Ureter (tissue), 1 donor: ENCODE measurements at regions not wholly inside any gene's neighbourhood (a gene's known extent, or its start where the extent isn't known, plus 50 kb on each side); places are given as distances from the start of the nearest gene placed in this dataset.

Experiments
- DNase-seq: peaks from one replicate; pipeline ENCODE4 v3.0.0-alpha.2; 2020; ENCODE audit warnings: low spot score
- donor health status: DM: yes; HTN: yes; CAD: no.

GRCh38 chr9:88754886-88755285 is 219.9 kb downstream of the NXNL2 start:
- no peak for DNase-seq

- no peak for DNase-seq
Measured at GRCh38 chr9:88757406-88758010, 222.5 kb downstream of the NXNL2 start.

GRCh38 chr9:88759364-88759763 is 224.4 kb downstream of the NXNL2 start:
- DNase-seq, result no peak

GRCh38 chr9:88766778-88767503 is 224.3 kb upstream of the S1PR3 start:
- DNase-seq, result no peak

GRCh38 chr9:88767504-88767790 is 223.8 kb upstream of the S1PR3 start:
- no peak for DNase-seq

GRCh38 chr9:88772575-88772974 is 218.7 kb upstream of the S1PR3 start:
- no peak for DNase-seq

- no peak for DNase-seq
Measured at GRCh38 chr9:88773126-88773525, 218.1 kb upstream of the S1PR3 start.

- DNase-seq, result no peak
Measured at GRCh38 chr9:88773627-88774244, 217.5 kb upstream of the S1PR3 start.

- DNase-seq, result no peak
Measured at GRCh38 chr9:88775037-88775471, 216.2 kb upstream of the S1PR3 start.

GRCh38 chr9:88775559-88775958 is 215.7 kb upstream of the S1PR3 start:
- no peak for DNase-seq

GRCh38 chr9:88775966-88776365 is 215.3 kb upstream of the S1PR3 start:
- DNase-seq, result no peak

GRCh38 chr9:88776717-88777497 is 214.4 kb upstream of the S1PR3 start:
- DNase-seq, result no peak

GRCh38 chr9:88777498-88778312 is 213.6 kb upstream of the S1PR3 start:
- DNase-seq, result no peak

- no peak for DNase-seq
Measured at GRCh38 chr9:88781628-88782391, 209.5 kb upstream of the S1PR3 start.

- no peak for DNase-seq
Measured at GRCh38 chr9:88782931-88783710, 208.1 kb upstream of the S1PR3 start.

- no peak for DNase-seq
Measured at GRCh38 chr9:88783711-88784083, 207.6 kb upstream of the S1PR3 start.

GRCh38 chr9:88784960-88785359 is 206.3 kb upstream of the S1PR3 start:
- no peak for DNase-seq

- DNase-seq, result no peak
Measured at GRCh38 chr9:88786291-88787079, 204.8 kb upstream of the S1PR3 start.

GRCh38 chr9:88789785-88790184 is 201.5 kb upstream of the S1PR3 start:
- no peak for DNase-seq
